NOMO-1 treated with DMSO at 0.1 percent for 48 hours (cell line): ENCODE measurements at regions not wholly inside any gene's neighbourhood (a gene's known extent, or its start where the extent isn't known, plus 50 kb on each side); places are given as distances from the start of the nearest gene placed in this dataset.
"Not testable (repeated sequence)": the region's sequence is repeated elsewhere in the genome, so short reads cannot be mapped to it uniquely, and the experiment has no call there.

Source experiments
- DNase-seq: peaks from one replicate; lab custom pipeline; 2025; ENCODE audit not compliant: unreplicated experiment; lab: John Stamatoyannopoulos, UW

DNA sequence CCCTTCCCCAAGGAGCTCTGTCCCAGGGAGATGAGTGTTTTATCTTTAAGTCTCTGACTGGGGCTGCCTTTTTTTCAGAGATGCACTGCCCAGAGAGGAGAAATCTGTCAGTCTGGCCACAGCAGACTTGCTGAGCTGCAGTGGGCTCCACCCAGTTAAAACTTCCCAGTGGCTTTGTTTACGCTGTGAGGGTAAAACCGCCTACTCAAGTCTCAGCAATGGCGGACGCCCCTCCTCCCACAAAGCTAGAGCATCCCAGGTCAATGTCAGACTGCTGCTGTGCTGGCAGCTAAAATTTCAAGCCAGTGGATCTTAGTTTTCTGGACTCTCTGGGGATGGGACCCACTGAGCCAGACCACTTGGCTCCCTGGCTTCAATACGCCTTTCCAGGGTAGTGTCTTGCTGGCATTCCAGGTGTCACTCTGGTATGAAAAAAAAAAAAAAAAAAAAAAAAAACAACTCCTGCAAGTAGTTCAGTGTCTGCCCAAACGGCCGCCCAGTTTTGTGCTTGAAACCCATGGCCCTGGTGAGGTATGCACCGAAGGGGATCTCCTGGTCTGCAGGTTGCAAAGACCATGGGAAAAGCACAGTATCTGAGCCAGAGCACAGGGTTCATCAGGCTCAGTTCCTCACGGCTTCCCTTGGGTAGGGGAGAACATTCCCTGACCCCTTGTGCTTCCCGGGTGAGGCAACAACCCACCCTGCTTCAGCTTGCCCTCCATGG lies 1616.1 kb upstream of the ADGRL3 start:
- DNase-seq, result no peak

- DNase-seq, result no peak
Observed at GRCh38 chr4:59597536-59598329, 1602.4 kb upstream of the ADGRL3 start.

DNA sequence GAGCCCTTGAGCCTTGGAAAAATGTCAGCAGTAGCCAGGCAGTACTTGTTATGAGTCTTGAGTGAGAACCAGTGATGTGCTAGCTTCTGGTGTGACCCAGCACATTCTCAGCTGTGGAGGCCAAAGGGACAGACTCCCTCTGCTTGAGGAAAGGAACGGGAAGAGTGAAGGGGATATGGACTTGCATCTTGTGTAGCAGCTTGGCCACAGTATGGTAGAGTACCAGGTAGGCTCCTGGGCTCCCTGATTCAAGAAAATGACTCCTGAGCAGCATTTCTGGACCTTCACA lies 1601.9 kb upstream of the ADGRL3 start:
- DNase-seq, result no peak

GRCh38 chr4:59608466-59608865 lies 1591.7 kb upstream of the ADGRL3 start:
- no peak for DNase-seq

DNA sequence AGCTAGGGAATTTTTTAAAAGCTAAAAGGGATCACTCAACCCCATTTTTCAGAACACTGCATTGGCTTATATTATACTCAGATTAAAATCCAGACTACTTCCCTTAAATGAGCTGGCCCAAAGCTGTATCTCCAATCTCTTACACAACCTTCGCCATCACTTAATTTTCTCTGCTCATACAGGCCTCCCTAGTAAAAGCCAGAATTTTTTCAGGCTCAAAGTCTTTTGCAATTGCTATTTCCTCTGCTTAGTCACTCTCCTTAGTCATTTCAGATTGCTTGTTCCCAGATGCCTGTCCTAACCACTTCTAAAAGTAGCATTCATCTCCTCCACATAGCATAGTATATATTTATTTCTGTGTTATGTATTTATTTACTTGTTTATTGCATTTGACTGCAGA lies 1587.9 kb upstream of the ADGRL3 start:
- DNase-seq, result no peak

DNA sequence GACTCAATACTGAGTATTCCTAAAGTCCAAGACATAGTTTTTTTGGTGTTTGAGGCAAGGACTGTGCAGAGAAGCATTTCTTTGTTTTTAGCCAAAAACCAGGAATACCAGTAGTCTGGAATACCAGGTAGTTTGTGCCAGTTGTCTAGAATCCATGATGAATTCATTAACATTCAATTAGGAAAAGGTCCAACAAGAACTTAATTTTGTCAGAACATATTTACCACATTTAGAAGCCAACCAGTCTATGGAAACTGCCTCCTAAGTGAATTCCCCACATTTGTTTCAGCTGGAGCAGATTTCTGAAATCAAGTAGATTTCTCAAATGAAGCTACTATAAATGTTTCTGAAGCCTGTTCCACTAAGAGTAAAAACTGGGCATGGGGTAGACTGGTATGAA lies 1584.8 kb upstream of the ADGRL3 start:
- no peak for DNase-seq

- DNase-seq, result no peak
Observed at GRCh38 chr4:59629348-59629747, 1570.8 kb upstream of the ADGRL3 start.

- DNase-seq, result no peak
Observed at GRCh38 chr4:59630235-59630634, 1569.9 kb upstream of the ADGRL3 start.

- DNase-seq, result no peak
Observed at GRCh38 chr4:59630922-59631321, 1569.2 kb upstream of the ADGRL3 start.

DNA sequence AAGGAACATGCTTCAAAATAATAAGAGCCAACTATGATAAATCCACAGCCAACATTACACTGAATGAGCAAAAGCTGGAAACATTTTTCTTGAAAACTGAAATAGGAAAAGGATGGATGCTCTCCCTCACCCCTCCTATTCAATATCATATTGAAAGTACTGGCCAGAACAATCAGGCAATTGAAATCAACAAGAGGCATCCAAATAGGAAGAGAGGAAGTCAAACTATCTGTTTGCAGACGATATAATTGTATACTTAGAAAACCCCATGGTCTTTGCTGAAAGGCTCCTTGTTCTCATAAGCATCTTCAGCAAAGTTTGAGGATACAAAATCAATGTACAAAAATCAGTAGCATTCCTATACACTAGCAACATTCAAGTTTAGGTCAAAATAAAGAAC lies 1562.5 kb upstream of the ADGRL3 start:
- DNase-seq, result no peak

- DNase-seq, result no peak
Observed at GRCh38 chr4:59643682-59644081, 1556.4 kb upstream of the ADGRL3 start.

DNA sequence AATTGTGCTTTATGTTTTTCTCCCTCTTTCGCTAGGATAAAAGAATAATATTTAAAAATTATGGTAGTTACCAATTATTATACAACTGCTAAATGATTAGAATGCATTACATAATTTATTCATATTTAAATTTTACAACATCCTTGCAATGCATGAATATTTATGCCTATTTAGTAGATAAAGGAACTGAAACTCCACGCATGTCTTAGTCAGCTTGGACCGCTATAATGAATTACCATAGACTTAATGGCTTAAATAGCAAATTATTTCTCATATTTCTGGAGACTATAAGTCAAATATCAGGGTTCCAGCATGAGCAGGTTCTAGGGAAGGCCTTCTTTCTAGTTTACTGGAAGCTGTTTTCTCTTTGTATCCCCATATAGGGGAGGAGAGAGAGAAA lies 1555.4 kb upstream of the ADGRL3 start:
- DNase-seq, result no peak

DNA sequence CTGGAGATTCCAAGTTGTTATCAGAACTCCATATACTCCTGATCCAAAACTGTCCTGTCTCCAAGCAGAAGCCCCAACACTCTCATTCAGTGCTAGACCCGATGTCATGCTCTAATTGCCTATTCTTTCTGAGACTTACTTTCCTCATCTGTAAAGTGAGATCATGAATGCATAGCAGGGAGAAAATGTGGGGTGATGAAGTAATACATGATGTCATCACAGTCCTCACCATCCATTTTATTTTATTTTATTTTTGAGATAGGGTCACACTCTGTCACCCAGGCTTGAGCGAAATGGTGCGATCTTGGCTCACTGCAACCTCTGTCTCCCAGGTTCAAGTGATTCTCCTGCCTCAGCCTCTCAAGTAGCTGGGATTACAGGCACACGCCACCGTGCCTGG lies 1554.0 kb upstream of the ADGRL3 start:
- no peak for DNase-seq

- no peak for DNase-seq
Observed at GRCh38 chr4:59647011-59647410, 1553.1 kb upstream of the ADGRL3 start.

GRCh38 chr4:59647500-59647899 lies 1552.6 kb upstream of the ADGRL3 start:
- no peak for DNase-seq

- DNase-seq, result no peak
Observed at GRCh38 chr4:59650861-59651260, 1549.3 kb upstream of the ADGRL3 start.

DNA sequence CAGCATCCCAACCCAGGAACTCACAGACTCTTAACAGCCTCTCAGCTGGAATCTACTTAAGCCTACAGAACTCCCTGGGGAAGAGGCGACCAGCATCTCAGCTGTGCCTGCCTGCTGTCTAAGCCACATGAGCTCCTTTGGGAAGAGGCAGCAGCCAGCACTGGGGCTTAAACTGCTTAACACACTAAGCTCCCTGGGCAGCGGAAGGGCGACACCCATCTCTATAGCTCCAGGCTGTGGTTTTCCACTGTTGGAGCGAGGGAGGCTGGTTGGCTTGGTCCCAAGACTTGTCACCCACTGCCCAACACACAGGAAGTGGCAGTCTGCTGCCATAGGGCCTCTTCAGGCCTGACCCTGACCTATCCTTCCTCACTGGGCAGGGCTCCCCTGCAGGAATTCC lies 1544.1 kb upstream of the ADGRL3 start:
- DNase-seq, result no peak

GRCh38 chr4:59664771-59665170 lies 1535.4 kb upstream of the ADGRL3 start:
- no peak for DNase-seq

DNA sequence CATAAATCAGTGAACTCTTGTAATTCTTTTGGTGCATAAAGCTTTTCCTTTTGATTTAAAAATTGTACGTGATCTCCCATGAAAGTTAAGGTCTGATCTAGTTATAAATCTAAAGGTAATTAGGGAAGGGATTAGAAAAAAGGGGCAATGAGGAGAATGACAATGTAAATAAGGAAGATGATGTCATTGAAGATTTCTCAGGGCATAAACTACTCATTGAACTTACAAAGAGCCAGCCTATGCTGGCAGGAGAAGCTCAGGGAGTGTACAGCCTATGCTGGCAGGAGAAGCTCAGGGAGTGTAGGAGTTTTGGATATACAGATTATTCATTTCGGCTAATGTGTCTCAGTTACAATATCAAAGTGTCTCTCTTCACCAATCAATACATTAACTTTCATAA lies 1533.5 kb upstream of the ADGRL3 start:
- no peak for DNase-seq

GRCh38 chr4:59671037-59671436 lies 1529.1 kb upstream of the ADGRL3 start:
- DNase-seq, result no peak

- DNase-seq, result no peak
Observed at GRCh38 chr4:59676389-59676788, 1523.7 kb upstream of the ADGRL3 start.

- DNase-seq, result not testable (repeated sequence)
Observed at GRCh38 chr4:59676992-59677391, 1523.1 kb upstream of the ADGRL3 start.

GRCh38 chr4:59685626-59686025 lies 1514.5 kb upstream of the ADGRL3 start:
- no peak for DNase-seq
